Ascending aorta (tissue), 2 donors: ENCODE measurements at regions not wholly inside any gene's neighbourhood (a gene's known extent, or its start where the extent isn't known, plus 50 kb on each side); places are given as distances from the start of the nearest gene placed in this dataset.
"Not testable (repeated sequence)": the region's sequence is repeated elsewhere in the genome, so short reads cannot be mapped to it uniquely, and the experiment has no call there.

Experiments used
- DNase-seq, 2 donors: peaks; one replicate each; pipeline ENCODE4 v3.0.0-alpha.2; 2019; ENCODE audit warnings: low spot score in 2 of 2
- H3K27ac ChIP-seq, 2 donors: fragments of 200-600 bp; sonication (generic); one replicate each; pipeline ENCODE4 v1.5.1; 2016 to 2017; ENCODE audit warnings: mild to moderate bottlenecking in 1 of 2
- H3K27me3 ChIP-seq: fragments of 200-600 bp; sonication (generic); one replicate; pipeline ENCODE4 v1.5.1; 2017
- H3K36me3 ChIP-seq, 2 donors: fragments of 200-600 bp; sonication (generic); one replicate each; pipeline ENCODE4 v1.5.1; 2016
- H3K4me1 ChIP-seq, 2 donors: fragments of 200-600 bp; sonication (generic); one replicate each; pipeline ENCODE4 v1.5.1; 2016 to 2017; ENCODE audit warnings: mild to moderate bottlenecking in 1 of 2
- H3K4me3 ChIP-seq, 2 donors: fragments of 200-600 bp; sonication (generic); one replicate each; pipeline ENCODE4 v1.5.1; 2016 to 2017; ENCODE audit warnings: mild to moderate bottlenecking in 1 of 2
- H3K9me3 ChIP-seq, 2 donors: fragments of 200-600 bp; sonication (generic); one replicate each; pipeline ENCODE4 v1.5.1; 2016
- intact Hi-C: fragments of 100-400 bp; cut with DNase I; formaldehyde crosslinking; loops from one replicate; pipeline ENCODE4 v1.15.1; 2023
- TF ChIP-seq, protein P1 (sequence below), 3 experiments: fragments of 200-600 bp in 2 of 3; fragments of 450-650 bp in 1 of 3; sonication (generic) in 2 of 3; IDR thresholded peaks; one replicate each; pipeline ENCODE4 v1.5.1; 2016 to 2019; ENCODE audit warnings: antibody characterized with exemption in 3 of 3, mild to moderate bottlenecking in 1 of 3, moderate library complexity in 1 of 3

DNA sequence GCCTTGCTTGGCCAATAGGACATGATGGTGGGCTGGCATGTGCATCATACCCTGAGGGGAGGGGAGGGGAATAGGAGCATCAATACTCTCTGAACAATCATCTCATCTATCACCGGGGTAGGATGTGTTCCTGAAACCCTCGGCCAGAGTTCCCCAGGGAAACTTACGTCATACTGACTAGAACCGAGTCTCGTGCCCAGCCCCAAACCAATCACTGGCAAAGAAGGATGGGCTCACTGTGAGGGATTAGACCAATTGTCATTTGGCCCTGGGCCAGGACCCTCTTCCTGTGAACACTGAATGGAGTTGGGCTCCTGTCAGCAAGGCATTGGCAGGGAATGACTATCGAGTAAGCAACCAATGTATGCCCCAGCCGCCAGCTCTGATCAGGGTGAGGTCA lies 261.5 kb downstream of the MYCN start:
- Histone ChIP-seq H3K9me3 (no peaks in the 10 kb centered on the region), H3K27me3 (no peaks in the 10 kb centered on the region), H3K36me3 (no peaks in the 10 kb centered on the region), H3K27ac (no peak overlapping the region), H3K4me1 (no peaks in the 10 kb centered on the region), H3K4me3 (no peak overlapping the region)
- TF ChIP-seq, protein P1, sequence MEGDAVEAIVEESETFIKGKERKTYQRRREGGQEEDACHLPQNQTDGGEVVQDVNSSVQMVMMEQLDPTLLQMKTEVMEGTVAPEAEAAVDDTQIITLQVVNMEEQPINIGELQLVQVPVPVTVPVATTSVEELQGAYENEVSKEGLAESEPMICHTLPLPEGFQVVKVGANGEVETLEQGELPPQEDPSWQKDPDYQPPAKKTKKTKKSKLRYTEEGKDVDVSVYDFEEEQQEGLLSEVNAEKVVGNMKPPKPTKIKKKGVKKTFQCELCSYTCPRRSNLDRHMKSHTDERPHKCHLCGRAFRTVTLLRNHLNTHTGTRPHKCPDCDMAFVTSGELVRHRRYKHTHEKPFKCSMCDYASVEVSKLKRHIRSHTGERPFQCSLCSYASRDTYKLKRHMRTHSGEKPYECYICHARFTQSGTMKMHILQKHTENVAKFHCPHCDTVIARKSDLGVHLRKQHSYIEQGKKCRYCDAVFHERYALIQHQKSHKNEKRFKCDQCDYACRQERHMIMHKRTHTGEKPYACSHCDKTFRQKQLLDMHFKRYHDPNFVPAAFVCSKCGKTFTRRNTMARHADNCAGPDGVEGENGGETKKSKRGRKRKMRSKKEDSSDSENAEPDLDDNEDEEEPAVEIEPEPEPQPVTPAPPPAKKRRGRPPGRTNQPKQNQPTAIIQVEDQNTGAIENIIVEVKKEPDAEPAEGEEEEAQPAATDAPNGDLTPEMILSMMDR (IDR thresholded peaks at IDR 0.05), result no peak
- DNase-seq, result no peak
- intact Hi-C loops, result no loop called here

DNA sequence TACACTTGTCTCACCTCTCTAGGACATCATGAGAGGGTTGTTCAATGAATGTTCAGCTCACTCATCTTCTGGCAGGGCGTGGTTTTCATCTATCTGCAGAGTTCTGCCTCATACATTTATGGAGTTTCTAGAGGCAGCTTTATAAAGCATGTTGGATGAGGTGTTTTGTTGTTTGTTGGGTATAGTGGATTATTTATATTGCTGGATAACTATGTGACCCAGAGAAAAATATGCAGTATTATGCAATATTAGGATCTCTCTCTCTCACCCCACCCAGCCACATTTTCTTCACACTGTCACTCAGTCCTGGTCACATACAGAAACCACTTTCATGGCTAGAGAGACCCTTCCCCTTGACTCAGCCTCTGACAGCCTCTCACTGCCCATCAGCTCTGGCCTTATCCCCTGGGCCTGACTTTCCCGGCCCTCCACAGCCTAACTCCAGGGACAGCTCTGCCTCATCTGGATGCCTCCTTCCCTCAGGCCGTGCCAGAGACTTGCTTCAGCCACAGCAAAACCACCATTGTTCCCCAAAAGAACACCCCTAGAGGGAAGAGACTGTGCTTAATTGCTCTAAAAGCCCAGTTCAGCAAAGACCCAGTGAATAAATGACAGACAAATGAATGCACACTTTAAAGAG lies 260.3 kb downstream of the MYCN start:
- Histone ChIP-seq H3K9me3 (no peaks in the 10 kb centered on the region), H3K4me3 (no peak overlapping the region), H3K36me3 (no peaks in the 10 kb centered on the region), H3K27ac (no peak overlapping the region), H3K4me1 (no peaks in the 10 kb centered on the region), H3K27me3 (no peaks in the 10 kb centered on the region)
- intact Hi-C loops, result no loop called here
- TF ChIP-seq, protein P1 (IDR thresholded peaks at IDR 0.05), result no peak
- no peak for DNase-seq

DNA sequence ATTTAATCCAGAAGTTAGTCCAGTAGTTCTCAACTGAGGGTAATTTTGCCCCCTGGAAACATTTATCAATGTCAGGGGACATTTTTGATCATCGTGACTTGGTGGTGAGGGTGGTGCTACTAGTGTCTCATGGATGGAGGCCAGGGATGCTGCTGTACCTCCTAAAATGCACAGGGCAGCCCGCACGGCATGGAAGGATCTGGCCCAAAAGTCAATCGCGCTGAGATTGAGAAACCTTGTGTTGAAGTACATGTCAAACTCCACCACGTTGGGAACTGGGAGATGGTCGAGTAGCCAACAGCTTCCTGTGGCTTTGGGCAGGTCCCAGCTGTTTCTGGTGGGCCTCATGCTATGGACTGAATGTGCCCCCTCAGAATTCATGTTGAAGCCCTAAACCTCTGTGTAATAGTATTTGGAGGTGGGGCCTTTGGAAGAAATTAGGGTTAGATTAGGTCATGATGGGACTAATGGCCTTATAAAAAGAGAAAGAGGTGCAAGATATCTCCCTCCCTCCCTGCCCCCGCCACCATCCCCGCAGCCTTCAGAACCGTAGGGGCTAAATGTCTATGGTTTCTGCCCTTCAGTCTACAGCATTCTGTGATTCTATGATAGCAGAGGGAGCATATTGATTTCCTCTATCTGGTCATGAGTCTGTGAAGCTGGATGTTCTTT lies 259.7 kb downstream of the MYCN start:
- Histone ChIP-seq H3K27me3 (no peaks in the 10 kb centered on the region), H3K4me3 (no peak overlapping the region), H3K36me3 (no peaks in the 10 kb centered on the region), H3K4me1 (no peaks in the 10 kb centered on the region), H3K9me3 (no peaks in the 10 kb centered on the region), H3K27ac (no peak overlapping the region)
- TF ChIP-seq, protein P1 (IDR thresholded peaks at IDR 0.05), result no peak
- DNase-seq, result no peak
- intact Hi-C loops, result no loop called here

DNA sequence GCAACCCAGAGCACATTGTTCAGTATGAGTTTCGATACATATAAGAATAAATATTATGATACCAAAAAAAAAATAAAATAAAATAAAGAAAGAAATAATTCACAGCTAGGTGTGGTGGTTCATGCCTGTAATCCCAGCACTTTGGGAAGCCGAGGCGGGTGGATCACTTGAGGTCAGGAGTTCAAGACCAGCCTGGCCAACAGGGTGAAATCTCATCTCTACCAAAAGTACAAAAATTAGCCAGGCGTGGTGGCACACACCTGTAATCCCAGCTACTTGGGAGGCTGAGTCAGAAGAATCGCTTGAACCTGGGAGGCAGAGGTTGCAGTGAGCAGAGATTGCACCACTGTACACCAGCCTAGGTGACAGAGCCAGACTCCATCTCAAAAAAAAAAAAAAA lies 258.9 kb downstream of the MYCN start:
- H3K4me3 ChIP-seq, H3K36me3 ChIP-seq, H3K9me3 ChIP-seq, H3K27me3 ChIP-seq, DNase-seq, H3K27ac ChIP-seq, H3K4me1 ChIP-seq, intact Hi-C loops: not testable (repeated sequence)

DNA sequence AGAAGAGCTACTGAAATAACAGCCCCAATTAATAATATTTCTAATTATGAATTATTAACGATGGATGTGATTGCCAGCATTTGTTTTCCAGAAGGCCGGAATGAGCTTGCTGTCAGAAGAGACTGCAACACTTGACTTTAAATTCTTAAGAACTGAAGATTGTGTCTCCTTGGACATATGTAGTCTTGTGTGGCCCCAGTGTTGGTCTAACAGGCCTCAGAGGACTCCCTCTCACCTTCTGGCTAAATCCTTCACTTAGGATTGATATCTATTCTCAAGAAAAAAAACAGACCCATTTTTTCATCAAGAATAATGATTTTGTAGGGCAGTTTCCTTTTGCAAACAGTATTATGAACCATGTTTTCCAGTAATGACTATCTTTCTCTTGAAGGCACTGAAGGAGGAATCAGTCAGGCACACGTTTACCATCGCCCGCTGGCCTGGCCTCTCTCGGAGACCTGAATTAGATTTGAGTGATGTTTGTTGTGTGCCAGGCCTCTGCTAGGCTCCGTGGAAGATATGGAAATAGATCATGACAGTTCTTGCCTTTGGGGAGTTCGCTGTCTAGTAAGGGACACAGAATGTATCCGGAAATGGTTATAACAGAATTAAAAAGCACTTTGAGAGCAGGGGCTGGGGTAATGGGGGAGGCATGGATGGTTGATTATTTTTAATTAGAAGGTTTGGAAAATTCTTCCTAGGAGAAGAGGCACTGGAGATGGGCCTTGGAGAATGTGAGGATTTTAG lies 258.0 kb downstream of the MYCN start:
- H3K4me3 ChIP-seq, result no peak overlapping the region
- TF ChIP-seq, protein P1 (IDR thresholded peaks at IDR 0.05), result no peak
- DNase-seq, result no peak
- H3K9me3 ChIP-seq, result no peaks in the 10 kb centered on the region
- no peaks in the 10 kb centered on the region for H3K27me3 ChIP-seq
- no peaks in the 10 kb centered on the region for H3K4me1 ChIP-seq
- intact Hi-C loops, result no loop called here
- no peak overlapping the region for H3K27ac ChIP-seq
- no peaks in the 10 kb centered on the region for H3K36me3 ChIP-seq

DNA sequence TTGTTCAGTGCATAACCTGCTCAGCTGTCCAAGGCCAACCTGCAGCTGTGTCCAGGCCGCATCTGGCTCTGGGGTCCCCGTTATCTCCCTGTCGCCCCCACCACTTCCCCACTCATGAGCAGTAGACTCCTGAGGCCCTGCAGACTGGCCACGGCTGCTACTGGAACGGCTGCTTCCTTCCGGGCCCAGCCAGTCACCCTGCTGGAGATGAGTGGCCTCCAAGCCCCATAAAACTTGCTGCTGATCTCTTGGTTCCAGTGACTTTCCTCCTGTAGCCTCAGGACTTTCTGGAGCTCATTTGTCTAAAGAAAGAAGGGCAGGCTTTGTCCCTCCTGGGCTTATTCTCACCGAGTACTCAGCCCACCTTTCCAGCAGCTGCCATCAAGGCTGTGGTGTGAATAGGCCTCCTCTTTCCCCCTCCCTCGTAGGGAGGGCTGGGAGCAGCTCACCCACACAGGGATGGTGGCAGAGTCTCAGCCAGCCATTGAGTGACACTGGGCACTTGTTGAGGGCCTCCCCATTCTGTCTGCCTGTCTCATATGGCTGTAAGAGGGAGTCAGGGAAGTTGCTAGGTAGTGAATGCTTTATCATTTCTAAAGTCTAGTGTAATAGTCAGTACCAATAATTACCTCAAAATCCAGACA lies 257.3 kb downstream of the MYCN start:
- no peaks in the 10 kb centered on the region for H3K27me3 ChIP-seq
- no peaks in the 10 kb centered on the region for H3K9me3 ChIP-seq
- H3K4me1 ChIP-seq, result no peaks in the 10 kb centered on the region
- no peak overlapping the region for H3K4me3 ChIP-seq
- TF ChIP-seq, protein P1 (IDR thresholded peaks at IDR 0.05), result no peak
- DNase-seq, result no peak
- no peaks in the 10 kb centered on the region for H3K36me3 ChIP-seq
- H3K27ac ChIP-seq, result no peak overlapping the region
- intact Hi-C loops, result no loop called here
